ENCODE measurements at regions not wholly inside any gene's neighbourhood (a gene's known extent, or its start where the extent isn't known, plus 50 kb on each side); places are given as distances from the start of the nearest gene placed in this dataset.

DNA sequence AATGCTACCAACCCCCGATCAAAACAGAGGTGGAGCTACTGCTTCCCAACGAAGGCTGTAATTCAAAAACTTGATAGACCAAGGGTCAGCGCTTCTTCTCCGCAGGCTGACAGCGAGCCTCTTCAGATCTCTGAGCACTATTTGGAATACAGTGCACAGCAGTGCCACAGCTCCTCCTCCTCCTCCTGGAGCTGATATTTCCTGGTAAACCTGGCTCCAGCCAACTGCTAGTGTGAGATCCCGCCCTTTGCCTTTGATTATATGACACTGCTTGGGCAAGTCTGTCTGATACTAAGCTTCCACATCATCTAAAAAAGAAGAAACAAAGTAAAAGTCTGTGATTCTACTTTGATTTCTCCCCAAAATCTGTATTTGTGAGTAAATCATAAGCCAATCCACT lies 710.5 kb downstream of the DACH1 start:
- no peaks in the 10 kb centered on the region for H3K36me3 ChIP-seq (ENCODE audit: insufficient read depth in 1 of 2, low read depth in 1 of 2)
- TF ChIP-seq, protein P1, sequence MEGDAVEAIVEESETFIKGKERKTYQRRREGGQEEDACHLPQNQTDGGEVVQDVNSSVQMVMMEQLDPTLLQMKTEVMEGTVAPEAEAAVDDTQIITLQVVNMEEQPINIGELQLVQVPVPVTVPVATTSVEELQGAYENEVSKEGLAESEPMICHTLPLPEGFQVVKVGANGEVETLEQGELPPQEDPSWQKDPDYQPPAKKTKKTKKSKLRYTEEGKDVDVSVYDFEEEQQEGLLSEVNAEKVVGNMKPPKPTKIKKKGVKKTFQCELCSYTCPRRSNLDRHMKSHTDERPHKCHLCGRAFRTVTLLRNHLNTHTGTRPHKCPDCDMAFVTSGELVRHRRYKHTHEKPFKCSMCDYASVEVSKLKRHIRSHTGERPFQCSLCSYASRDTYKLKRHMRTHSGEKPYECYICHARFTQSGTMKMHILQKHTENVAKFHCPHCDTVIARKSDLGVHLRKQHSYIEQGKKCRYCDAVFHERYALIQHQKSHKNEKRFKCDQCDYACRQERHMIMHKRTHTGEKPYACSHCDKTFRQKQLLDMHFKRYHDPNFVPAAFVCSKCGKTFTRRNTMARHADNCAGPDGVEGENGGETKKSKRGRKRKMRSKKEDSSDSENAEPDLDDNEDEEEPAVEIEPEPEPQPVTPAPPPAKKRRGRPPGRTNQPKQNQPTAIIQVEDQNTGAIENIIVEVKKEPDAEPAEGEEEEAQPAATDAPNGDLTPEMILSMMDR (IDR thresholded peaks at IDR 0.05): no peak
- H3K27me3 ChIP-seq (ENCODE audit: insufficient read depth in 3 of 3, low read length in 2 of 3): no peaks in the 10 kb centered on the region
- 77 to 85% (median 81%) methylated on average over 6 of the region's 6 CpGs for WGBS, 3 donors
- no peaks in the 10 kb centered on the region for H3K9me3 ChIP-seq
- intact Hi-C loops (cut with DNase I): no loop called here
- ATAC-seq (no peak), DNase-seq (no peak)
- no peaks in the 10 kb centered on the region for H3K4me1 ChIP-seq
- H3K4me3 ChIP-seq: no peak overlapping the region
- H3K27ac ChIP-seq: no peak overlapping the region

DNA sequence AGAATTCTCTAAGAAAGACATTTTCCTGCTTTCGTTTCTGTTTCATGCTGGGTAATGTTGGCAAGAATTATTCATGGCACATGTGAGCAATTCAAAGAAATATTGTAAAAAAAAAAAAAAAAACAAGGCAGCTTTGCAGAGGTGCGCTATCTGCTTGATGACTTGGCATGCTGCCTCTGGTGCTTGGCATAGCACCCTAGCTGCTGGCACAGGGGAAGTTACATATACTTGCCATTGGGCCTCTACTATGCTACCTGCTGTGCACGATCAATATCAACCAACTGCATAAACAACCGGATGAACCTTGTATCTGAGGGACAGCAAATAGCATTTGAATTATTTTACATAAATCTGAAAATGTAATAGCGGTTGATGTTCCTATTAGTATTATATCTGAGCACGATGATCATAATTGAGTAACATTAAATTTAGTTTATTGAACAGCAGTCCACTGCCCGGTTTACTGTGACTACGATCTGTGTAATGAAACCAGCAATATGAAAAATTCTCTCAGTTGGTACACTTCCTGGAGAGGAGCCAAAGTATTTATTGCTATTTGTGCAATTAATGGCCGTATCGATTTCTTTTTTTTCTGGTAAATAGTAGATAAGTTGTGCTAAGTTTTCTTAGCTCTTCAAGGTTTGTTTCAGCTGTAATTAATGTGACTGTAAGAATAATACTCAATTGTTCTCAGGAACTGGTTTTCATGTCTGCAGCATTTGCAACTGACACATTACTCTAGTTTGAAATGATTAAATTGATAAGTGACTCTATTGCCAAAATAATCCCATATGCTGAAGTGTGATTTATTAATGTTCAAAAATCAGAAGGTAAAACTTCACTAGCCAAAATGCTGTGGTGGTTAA lies 717.3 kb downstream of the DACH1 start:
- ATAC-seq (no peak), DNase-seq (no peak)
- Histone ChIP-seq H3K9me3 (no peaks in the 10 kb centered on the region), H3K36me3 (ENCODE audit: insufficient read depth in 1 of 2, low read depth in 1 of 2) (no peaks in the 10 kb centered on the region), H3K4me1 (no peaks in the 10 kb centered on the region), H3K4me3 (no peak overlapping the region), H3K27ac (no peak overlapping the region), H3K27me3 (ENCODE audit: insufficient read depth in 3 of 3, low read length in 2 of 3) (no peaks in the 10 kb centered on the region)
- WGBS, 3 donors: 40 to 43% (median 42%) methylated on average over 10 of the region's 10 CpGs
- intact Hi-C loops (cut with DNase I): no loop called here
- TF ChIP-seq, protein P1 (IDR thresholded peaks at IDR 0.05): no peak

GRCh38 chr13:71149046-71149445 lies 718.0 kb downstream of the DACH1 start:
- Histone ChIP-seq H3K27me3 (ENCODE audit: insufficient read depth in 3 of 3, low read length in 2 of 3) (no peaks in the 10 kb centered on the region), H3K36me3 (ENCODE audit: insufficient read depth in 1 of 2, low read depth in 1 of 2) (no peaks in the 10 kb centered on the region), H3K4me3 (no peak overlapping the region), H3K27ac (no peak overlapping the region), H3K4me1 (no peaks in the 10 kb centered on the region), H3K9me3 (no peaks in the 10 kb centered on the region)
- TF ChIP-seq, protein P1 (IDR thresholded peaks at IDR 0.05): no peak
- DNase-seq (no peak), ATAC-seq (no peak)
- intact Hi-C loops (cut with DNase I): no loop called here
- WGBS, 3 donors: 53 to 62% (median 58%) methylated on average over 3 of the region's 3 CpGs

DNA sequence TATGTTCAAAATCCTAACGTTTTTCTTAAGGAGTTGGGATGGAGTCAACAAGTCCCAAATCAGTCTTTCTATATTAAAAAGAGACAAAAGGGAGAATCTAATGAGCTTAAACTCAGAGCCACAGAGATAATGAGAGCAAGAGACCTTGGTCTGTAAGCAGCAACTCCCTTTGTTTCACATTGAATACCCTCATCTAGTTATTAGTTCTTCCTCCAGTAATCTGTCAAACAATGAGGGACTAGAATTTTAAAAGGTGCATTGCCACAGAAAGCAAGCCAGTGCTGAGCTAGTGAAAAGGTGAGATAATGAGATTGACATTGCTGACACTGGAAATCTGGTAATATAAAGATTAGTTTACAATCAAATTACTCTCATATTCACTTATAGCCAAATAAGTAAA lies 718.6 kb downstream of the DACH1 start:
- Histone ChIP-seq H3K36me3 (ENCODE audit: insufficient read depth in 1 of 2, low read depth in 1 of 2) (no peaks in the 10 kb centered on the region), H3K4me1 (no peaks in the 10 kb centered on the region), H3K27ac (no peak overlapping the region), H3K4me3 (no peak overlapping the region), H3K27me3 (ENCODE audit: insufficient read depth in 3 of 3, low read length in 2 of 3) (no peaks in the 10 kb centered on the region), H3K9me3 (no peaks in the 10 kb centered on the region)
- WGBS, 3 donors: 40 to 60% (median 40%) methylated on average over 1 of the region's 1 CpG
- DNase-seq: no peak
- intact Hi-C loops (cut with DNase I): no loop called here
- TF ChIP-seq, protein P1 (IDR thresholded peaks at IDR 0.05): no peak
- ATAC-seq: no peak

GRCh38 chr13:71144883-71145282 lies 722.1 kb downstream of the DACH1 start:
- H3K27ac ChIP-seq: no peak overlapping the region
- H3K9me3 ChIP-seq: no peaks in the 10 kb centered on the region
- DNase-seq (no peak), ATAC-seq (no peak)
- H3K4me3 ChIP-seq: no peak overlapping the region
- WGBS, 3 donors: 94 to 97% (median 96%) methylated on average over 2 of the region's 2 CpGs
- intact Hi-C loops (cut with DNase I): no loop called here
- TF ChIP-seq, protein P1 (IDR thresholded peaks at IDR 0.05): no peak
- no peaks in the 10 kb centered on the region for H3K27me3 ChIP-seq (ENCODE audit: insufficient read depth in 3 of 3, low read length in 2 of 3)
- no peaks in the 10 kb centered on the region for H3K4me1 ChIP-seq
- H3K36me3 ChIP-seq (ENCODE audit: insufficient read depth in 1 of 2, low read depth in 1 of 2): no peaks in the 10 kb centered on the region
